HEK293T (cell line): ENCODE measurements at regions not wholly inside any gene's neighbourhood (a gene's known extent, or its start where the extent isn't known, plus 50 kb on each side); places are given as distances from the start of the nearest gene placed in this dataset.

Source experiments
- CTCF ChIA-PET: fragments of 350-600 bp; formaldehyde crosslinking; extraction: SDS; loops from one replicate; lab custom pipeline; 2021; ENCODE audit warnings: antibody characterized with exemption, inconsistent platforms; lab: Yijun Ruan, JAX
- POLR2A ChIA-PET: fragments of 350-600 bp; formaldehyde crosslinking; extraction: SDS; loops from one replicate; lab custom pipeline; 2020; ENCODE audit warnings: antibody characterized with exemption, inconsistent platforms; lab: Yijun Ruan, JAX
- DNase-seq: peaks from one replicate; pipeline ENCODE4 v3.0.0; 2012; ENCODE audit warnings: mixed read lengths; ENCODE audit errors: extremely low spot score
- ARNT ChIP-seq: fragments of 450-650 bp; IDR thresholded peaks from 2 replicates; pipeline ENCODE4 v1.6.1; 2017; ENCODE audit warnings: mild to moderate bottlenecking
- BHLHE40 ChIP-seq: fragments of 450-650 bp; IDR thresholded peaks from 2 replicates; pipeline ENCODE4 v1.6.1; 2016; ENCODE audit warnings: mild to moderate bottlenecking, moderate library complexity, borderline replicate concordance
- CTBP1 ChIP-seq: fragments of 450-650 bp; IDR thresholded peaks from 2 replicates; pipeline ENCODE4 v1.6.1; 2016; ENCODE audit warnings: borderline replicate concordance
- ELF4 ChIP-seq: fragments of 450-650 bp; IDR thresholded peaks from 2 replicates; pipeline ENCODE4 v1.6.1; 2017; ENCODE audit warnings: antibody characterized with exemption
- FOXA1 ChIP-seq: fragments of 450-650 bp; IDR thresholded peaks from 2 replicates; pipeline ENCODE4 v1.6.1; 2016; ENCODE audit warnings: mild to moderate bottlenecking
- FOXK2 ChIP-seq: fragments of 450-650 bp; IDR thresholded peaks from 2 replicates; pipeline ENCODE4 v1.6.1; 2016; ENCODE audit warnings: mild to moderate bottlenecking
- FOXM1 ChIP-seq: fragments of 450-650 bp; IDR thresholded peaks from 2 replicates; pipeline ENCODE4 v1.6.1; 2017; ENCODE audit warnings: mild to moderate bottlenecking, borderline replicate concordance
- HDGF ChIP-seq: fragments of 450-650 bp; IDR thresholded peaks from 2 replicates; pipeline ENCODE4 v1.6.1; 2017; ENCODE audit warnings: antibody characterized with exemption, borderline replicate concordance
- L3MBTL2 ChIP-seq: fragments of 450-650 bp; conservative IDR thresholded peaks from 2 replicates; pipeline ENCODE4 v1.6.1; 2016; ENCODE audit warnings: mild to moderate bottlenecking
- LEF1 ChIP-seq: fragments of 450-650 bp; IDR thresholded peaks from 2 replicates; pipeline ENCODE4 v1.6.1; 2017; ENCODE audit warnings: mild to moderate bottlenecking, borderline replicate concordance
- NFRKB ChIP-seq: fragments of 450-650 bp; IDR thresholded peaks from 2 replicates; pipeline ENCODE4 v1.6.1; 2016; ENCODE audit warnings: mild to moderate bottlenecking, moderate library complexity
- SP1 ChIP-seq: fragments of 450-650 bp; IDR thresholded peaks from 2 replicates; pipeline ENCODE4 v1.6.1; 2017
- SUZ12 ChIP-seq: fragments of 450-650 bp; IDR thresholded peaks from 2 replicates; pipeline ENCODE4 v1.6.1; 2016; ENCODE audit warnings: mild to moderate bottlenecking
- TARDBP ChIP-seq: fragments of 450-650 bp; IDR thresholded peaks from 2 replicates; pipeline ENCODE4 v1.6.1; 2016
- ZNF384 ChIP-seq: fragments of 450-650 bp; IDR thresholded peaks from 2 replicates; pipeline ENCODE4 v1.6.1; 2016
- TF ChIP-seq, protein P1 (sequence below): fragments of 450-650 bp; IDR thresholded peaks from 2 replicates; pipeline ENCODE4 v1.6.1; 2016

DNA sequence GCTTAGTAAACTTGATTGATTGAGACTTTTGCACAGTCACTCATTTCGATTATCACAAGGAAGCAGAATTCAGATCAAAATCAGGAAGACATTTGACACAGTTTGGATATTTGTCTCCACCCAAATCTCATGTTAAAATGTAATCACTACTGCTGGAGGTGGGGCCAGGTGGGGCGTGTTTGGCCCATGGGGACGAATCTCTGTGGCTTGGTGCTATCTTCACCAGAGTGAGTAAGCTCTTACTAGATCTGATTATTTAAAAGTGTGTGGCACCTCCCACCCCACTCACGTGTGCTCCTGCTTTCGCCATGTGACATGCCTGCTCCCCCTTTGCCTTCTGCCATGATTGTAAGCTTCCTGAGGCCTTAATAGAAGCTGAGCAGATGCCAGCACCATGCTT is 291.4 kb downstream of the PCNX1 start:
- CTCF ChIA-PET = no interaction called here
- no peak for DNase-seq

DNA sequence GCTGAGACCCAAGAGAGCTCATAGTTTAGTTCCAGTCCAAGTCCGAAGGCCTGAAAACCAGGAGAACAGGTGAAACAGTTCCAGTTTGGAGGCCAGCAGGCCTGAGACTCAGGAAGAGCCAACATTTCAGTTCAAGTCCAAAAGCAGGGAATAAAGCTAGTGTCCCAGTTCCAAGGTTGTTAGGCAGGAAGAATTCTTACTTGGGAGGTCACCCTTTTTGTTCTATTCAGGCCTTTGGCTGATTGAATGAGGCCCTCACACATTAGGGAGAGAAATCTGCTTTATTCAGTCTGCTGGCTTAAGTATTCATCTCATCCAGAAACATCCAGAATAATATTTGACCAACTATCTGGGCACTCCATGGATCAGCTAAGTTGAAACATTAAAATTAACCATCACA is 294.6 kb downstream of the PCNX1 start:
- TF ChIP-seq FOXA1 (no peak), LEF1 (no peak), FOXM1 (no peak), CTBP1 (no peak), FOXK2 (no peak), SUZ12 (no peak), ARNT (no peak), HDGF (no peak), ZNF384 (no peak), NFRKB (no peak), SP1 (no peak), TARDBP (no peak), L3MBTL2 (no peak), BHLHE40 (no peak), ELF4 (no peak)
- TF ChIP-seq, protein P1, sequence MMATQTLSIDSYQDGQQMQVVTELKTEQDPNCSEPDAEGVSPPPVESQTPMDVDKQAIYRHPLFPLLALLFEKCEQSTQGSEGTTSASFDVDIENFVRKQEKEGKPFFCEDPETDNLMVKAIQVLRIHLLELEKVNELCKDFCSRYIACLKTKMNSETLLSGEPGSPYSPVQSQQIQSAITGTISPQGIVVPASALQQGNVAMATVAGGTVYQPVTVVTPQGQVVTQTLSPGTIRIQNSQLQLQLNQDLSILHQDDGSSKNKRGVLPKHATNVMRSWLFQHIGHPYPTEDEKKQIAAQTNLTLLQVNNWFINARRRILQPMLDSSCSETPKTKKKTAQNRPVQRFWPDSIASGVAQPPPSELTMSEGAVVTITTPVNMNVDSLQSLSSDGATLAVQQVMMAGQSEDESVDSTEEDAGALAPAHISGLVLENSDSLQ = no peak
- no peak for DNase-seq
- POLR2A ChIA-PET = no interaction called here
- CTCF ChIA-PET = no interaction called here

More for the DNA sequence above, 291.4 kb downstream of the PCNX1 start:
- POLR2A ChIA-PET = no interaction called here
- TF ChIP-seq FOXK2 (no peak), SUZ12 (no peak), TARDBP (no peak), ARNT (no peak), L3MBTL2 (no peak), BHLHE40 (no peak), ELF4 (no peak), FOXM1 (no peak), HDGF (no peak), LEF1 (no peak), SP1 (no peak), CTBP1 (no peak), ZNF384 (no peak), FOXA1 (no peak), NFRKB (no peak)
- TF ChIP-seq, protein P1 = no peak

DNA sequence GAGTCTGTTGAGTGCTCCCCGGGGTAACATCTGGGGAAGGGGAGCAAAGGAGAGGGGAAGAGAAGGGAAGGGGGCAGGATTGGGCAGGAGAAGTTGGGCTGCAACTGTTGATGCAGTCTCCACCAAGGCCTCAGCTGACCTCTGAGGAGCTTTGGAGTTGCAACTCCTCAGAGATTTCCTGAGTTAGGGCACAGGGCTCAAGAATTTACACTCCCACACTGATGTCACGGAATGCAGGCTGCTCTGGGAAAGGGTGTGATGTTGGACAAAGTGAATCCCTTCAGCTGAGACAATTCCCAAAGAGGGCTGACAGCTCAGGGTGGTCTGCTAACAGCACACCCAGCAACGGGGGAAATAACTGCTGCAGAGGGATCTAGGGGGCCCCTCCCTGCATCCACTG is 295.6 kb downstream of the PCNX1 start:
- ChIA-PET CTCF (no interaction called here), POLR2A (no interaction called here)
- no peak for TF ChIP-seq LEF1
- TF ChIP-seq ELF4 = no peak
- TF ChIP-seq SUZ12 = no peak
- TF ChIP-seq CTBP1 = no peak
- no peak for TF ChIP-seq BHLHE40
- TF ChIP-seq FOXA1 = no peak
- no peak for TF ChIP-seq L3MBTL2
- no peak for DNase-seq

DNA sequence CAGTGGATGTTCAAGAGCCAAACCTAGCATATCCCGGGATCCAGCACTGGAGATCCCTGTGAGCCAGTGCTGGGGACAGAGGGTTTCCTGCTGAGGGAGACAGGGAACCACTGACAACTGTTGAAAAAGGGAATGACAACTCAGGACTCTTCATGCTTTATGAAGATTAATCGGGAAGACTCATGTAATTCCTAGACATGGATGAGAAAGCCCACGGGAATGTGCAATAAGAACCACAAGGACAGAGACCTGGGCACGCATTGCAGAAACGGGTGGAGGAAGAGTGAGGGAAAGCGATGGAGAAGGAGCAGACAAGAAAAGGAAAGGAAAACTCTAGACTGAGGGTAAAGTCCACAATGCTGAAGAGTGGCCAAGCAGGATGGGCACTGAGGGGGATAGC is 296.0 kb downstream of the PCNX1 start:
- POLR2A ChIA-PET = no interaction called here
- CTCF ChIA-PET = no interaction called here
- TF ChIP-seq FOXK2 = no peak
- no peak for TF ChIP-seq SUZ12
- TF ChIP-seq FOXA1 = no peak
- TF ChIP-seq ARNT = no peak
- no peak for DNase-seq

DNA sequence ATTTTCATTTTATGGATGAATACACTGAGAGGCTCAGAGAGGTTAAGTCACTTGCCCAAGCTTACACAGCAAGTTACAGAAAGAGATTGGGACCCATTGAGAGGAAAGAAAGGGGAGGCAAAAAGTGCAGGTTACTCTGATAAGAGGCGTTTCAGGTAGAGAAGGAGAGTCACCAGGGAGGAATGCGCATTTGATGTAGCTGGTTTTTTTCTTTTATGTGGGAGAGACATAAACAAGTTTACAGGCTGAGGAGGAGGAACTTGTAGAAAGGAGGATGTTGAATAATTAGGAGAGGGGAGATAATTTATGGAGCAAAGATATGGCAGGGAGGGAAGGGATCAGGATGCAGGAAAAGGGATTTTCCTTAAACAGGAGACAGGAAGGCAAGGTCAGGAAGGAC is 297.0 kb downstream of the PCNX1 start:
- ChIA-PET POLR2A (no interaction called here), CTCF (no interaction called here)
- no peak for DNase-seq
- no peak for TF ChIP-seq ZNF384
- no peak for TF ChIP-seq ELF4
- no peak for TF ChIP-seq FOXK2
- TF ChIP-seq LEF1 = no peak
- TF ChIP-seq L3MBTL2 = no peak
- no peak for TF ChIP-seq FOXA1
- TF ChIP-seq, protein P1 = no peak
- TF ChIP-seq NFRKB = no peak
- TF ChIP-seq SP1 = no peak
- no peak for TF ChIP-seq FOXM1
- TF ChIP-seq TARDBP = no peak
- TF ChIP-seq CTBP1 = no peak
- TF ChIP-seq ARNT = no peak
- TF ChIP-seq HDGF = no peak
- no peak for TF ChIP-seq BHLHE40

DNA sequence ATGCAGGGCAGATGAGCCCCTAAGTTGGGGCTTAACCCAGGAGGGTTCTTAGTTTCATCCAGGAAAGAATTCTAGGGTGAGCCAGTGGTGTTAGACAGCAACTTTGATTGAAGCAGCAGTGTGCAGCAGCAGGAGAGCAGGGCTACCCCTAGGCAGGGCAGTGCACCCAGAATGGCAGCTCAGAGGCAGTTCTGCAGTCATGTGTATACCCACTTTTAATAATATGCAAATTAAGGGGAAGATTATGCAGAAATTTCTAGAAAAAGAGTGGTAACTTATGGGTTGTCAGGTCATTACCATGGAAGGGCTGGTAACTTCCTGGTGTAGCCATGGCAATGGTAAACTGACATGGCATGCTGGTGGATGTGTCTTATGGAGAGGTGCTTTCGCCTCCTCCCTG is 297.5 kb downstream of the PCNX1 start:
- no peak for DNase-seq
- TF ChIP-seq FOXM1 (no peak), TARDBP (no peak)
- ChIA-PET POLR2A (no interaction called here), CTCF (no interaction called here)
